ENCODE measurements at regions not wholly inside any gene's neighbourhood (a gene's known extent, or its start where the extent isn't known, plus 50 kb on each side); places are given as distances from the start of the nearest gene placed in this dataset.

DNA sequence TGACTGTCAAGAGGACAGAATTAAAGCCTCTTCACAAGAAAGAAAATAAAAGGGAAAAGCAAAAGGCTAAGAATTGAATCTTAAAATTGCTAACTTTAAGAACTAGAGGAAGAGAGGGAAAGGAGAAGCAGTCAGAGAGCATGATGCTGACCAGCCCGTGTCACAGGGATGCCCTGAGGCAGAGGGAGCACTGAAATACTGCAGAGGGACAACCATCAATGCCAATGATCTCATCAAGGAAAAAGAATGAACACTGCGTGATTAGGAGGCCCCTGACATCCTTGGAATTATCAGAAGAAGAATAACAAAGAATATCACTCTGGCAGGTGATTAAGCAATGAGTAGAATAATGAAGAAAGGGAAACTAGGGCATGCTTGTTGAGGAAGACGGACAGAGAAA is 252.2 kb upstream of the GRIP1 start:
- Histone ChIP-seq H3K4me2 (no peak overlapping the region), H3K27me3 (no peaks in the 10 kb centered on the region), H3K9ac (no peak overlapping the region), H3K27ac (no peak overlapping the region), H3K9me3 (replicated peaks in 1 of 11) (peaks cover 0 to 4% (median 0%) of the 10 kb centered on the region in 11 experiments; a peak in 1 of 22 replicates), H3K4me1 (no peaks in the 10 kb centered on the region), H4K20me1 (no peaks in the 10 kb centered on the region), H3K4me3 (no peak overlapping the region), H3K36me3 (no peaks in the 10 kb centered on the region)
- no peak for TF ChIP-seq Cebpa-rat (IDR thresholded peaks at IDR 0.05)

DNA sequence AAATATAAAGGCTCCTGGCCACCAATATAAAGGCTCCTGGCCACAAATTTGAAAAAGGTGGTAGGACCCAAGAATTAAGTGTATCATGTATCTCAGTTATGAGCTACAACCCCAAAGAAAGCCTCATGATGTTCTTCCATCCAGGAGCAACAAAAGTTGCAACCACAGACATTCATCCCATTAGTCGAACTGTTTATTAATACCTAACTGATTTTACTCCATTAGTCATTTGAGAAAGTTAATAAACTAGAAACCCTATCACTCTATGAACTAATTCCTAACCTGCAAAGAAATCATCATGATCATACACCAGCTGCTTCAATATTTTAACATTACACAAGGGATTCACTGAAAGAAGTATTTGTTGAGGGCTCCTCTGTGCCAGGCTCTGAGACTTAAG is 253.2 kb upstream of the GRIP1 start:
- no peaks in the 10 kb centered on the region for H4K20me1 ChIP-seq
- H3K4me2 ChIP-seq: no peak overlapping the region
- no peaks in the 10 kb centered on the region for H3K27me3 ChIP-seq
- peaks cover 0 to 4% (median 0%) of the 10 kb centered on the region in 11 experiments; a peak in 1 of 22 replicates for H3K9me3 ChIP-seq (replicated peaks in 1 of 11)
- H3K4me1 ChIP-seq: no peaks in the 10 kb centered on the region; a peak in 1 of 20 replicates
- no peak for TF ChIP-seq Cebpa-rat (IDR thresholded peaks at IDR 0.05)
- H3K36me3 ChIP-seq: no peaks in the 10 kb centered on the region
- H3K27ac ChIP-seq: no peak overlapping the region
- no peak overlapping the region for H3K9ac ChIP-seq
- H3K4me3 ChIP-seq: no peak overlapping the region

DNA sequence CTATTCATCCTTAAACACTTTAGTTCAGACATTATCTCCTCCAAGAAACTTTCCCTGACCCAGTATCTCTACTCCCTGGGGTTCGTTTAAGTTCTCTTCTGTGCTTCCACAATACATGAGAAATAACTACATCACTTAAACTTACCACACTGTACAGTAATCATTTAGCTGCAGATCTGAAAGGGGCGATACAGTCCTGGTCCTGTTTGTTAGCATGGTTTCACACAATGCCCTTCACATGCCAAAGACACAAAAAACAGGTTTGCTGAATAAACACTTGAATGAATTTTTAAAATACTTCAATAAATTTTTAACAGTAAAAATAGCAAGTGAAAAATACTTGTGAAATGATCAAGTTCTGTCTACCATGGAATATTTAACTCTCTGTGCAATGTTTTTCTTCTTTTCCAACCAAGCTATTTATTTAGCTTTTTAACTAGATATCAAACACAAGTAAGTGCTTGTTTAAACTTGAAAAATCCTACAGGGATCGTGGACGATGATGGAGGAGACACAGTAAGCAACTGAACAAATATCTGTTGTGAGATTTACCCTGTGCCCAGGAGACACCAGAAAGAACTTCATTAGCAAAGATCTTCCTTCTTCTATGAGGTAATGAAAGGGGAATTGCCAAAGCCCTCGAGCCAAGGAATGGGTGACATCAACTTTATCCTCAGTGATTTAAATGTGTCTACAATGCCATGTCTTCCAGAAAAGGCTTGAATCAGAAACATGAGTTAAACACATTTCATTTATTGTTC is 255.6 kb upstream of the GRIP1 start:
- Histone ChIP-seq H3K4me3 (no peak overlapping the region), H3K9ac (no peak overlapping the region), H3K9me3 (replicated peaks in 1 of 11) (peaks cover 0 to 4% (median 0%) of the 10 kb centered on the region in 11 experiments; a peak in 1 of 22 replicates), H3K4me1 (no peaks in the 10 kb centered on the region; a peak in 1 of 20 replicates), H3K27ac (no peak overlapping the region), H3K4me2 (no peak overlapping the region), H3K27me3 (no peaks in the 10 kb centered on the region), H4K20me1 (no peaks in the 10 kb centered on the region), H3K36me3 (no peaks in the 10 kb centered on the region)
- TF ChIP-seq Cebpa-rat (IDR thresholded peaks at IDR 0.05): no peak

DNA sequence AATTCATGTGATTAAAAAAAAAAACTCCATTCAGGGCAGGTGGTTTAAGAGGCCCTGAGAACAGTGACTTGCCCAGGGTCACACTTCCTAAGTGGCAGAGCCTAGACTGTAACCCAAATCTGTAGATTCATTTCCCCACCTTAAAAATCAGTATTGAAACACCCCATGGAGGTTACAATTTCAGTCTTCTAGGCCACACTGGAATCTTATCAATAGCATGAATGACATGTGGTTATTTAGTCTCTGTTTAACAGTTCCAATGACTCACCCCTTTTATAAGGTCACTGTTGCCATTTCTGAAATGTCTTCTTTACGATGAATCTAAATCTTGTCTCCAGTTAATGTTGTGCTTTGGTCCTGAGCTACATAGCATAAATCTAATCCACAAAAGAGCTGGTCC is 262.3 kb upstream of the GRIP1 start:
- no peak for TF ChIP-seq Cebpa-rat (IDR thresholded peaks at IDR 0.05)
- H3K4me3 ChIP-seq: no peak overlapping the region
- no peak overlapping the region for H3K9ac ChIP-seq
- no peaks in the 10 kb centered on the region for H4K20me1 ChIP-seq
- H3K27ac ChIP-seq: no peak overlapping the region
- H3K9me3 ChIP-seq (replicated peaks in 1 of 11): no peaks in the 10 kb centered on the region
- peaks cover 0 to 9% (median 0%) of the 10 kb centered on the region in 10 experiments; a peak in 4 of 20 replicates for H3K4me1 ChIP-seq
- no peak overlapping the region for H3K4me2 ChIP-seq
- no peaks in the 10 kb centered on the region for H3K36me3 ChIP-seq
- H3K27me3 ChIP-seq: no peaks in the 10 kb centered on the region

DNA sequence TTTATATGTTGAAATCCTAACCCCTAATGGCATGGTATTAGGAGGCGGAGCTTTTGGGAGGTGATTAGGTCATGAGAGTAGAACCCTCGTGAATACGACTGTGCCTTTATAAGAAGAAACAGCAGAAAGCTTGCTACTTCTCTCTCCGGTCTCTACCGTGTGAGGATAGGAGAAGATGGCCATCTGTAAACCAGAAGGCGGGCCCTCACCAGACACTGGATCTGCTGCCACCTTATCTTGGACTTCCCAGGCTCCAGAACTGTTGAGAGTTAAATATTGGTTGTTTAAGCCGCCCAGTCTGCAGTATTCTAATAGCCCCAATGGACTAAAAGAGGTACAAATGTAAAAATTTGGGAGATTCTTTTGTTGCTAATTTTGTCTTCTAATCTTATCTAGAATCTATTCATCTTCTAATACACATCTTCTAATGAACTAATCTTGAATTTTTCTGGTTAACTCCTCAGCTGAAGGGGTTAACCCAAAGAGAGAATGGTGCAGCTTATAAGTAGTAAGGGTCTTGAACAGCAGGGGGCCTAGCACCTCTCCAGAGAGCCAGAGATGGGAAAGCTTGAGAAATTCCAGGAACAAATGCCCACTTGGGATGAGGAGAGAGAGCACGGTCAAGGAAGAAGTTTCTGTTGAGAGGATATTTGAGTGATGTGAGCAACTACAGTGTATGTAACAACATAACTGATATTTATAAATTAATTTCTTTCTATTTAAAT is 264.0 kb upstream of the GRIP1 start:
- Histone ChIP-seq H3K36me3 (no peaks in the 10 kb centered on the region), H3K4me1 (peaks cover 0 to 9% (median 0%) of the 10 kb centered on the region in 10 experiments; a peak in 3 of 20 replicates), H3K4me3 (no peak overlapping the region), H3K9ac (no peak overlapping the region), H3K27ac (no peak overlapping the region), H3K9me3 (replicated peaks in 1 of 11) (no peaks in the 10 kb centered on the region), H3K27me3 (no peaks in the 10 kb centered on the region), H4K20me1 (no peaks in the 10 kb centered on the region), H3K4me2 (no peak overlapping the region)
- TF ChIP-seq Cebpa-rat (IDR thresholded peaks at IDR 0.05): no peak

DNA sequence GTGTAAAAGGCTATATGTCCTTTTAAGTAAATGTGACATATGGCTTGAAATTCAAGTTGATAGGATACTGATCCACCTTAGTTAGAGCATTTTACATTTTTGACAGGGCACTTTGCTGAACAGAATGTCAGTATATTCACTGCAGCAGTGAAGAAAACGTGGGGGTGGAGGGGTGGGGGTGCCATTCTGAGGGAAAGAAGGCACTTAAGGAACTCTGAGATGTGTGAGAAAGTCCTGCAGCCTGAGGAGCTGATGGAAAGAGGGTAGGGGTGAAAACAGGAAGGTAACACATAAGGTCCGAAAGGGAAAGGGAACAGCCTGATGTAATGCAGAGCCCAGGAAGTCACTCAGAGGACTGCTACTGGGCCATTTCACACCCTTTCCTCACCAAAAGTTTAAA is 265.5 kb upstream of the GRIP1 start:
- H3K4me1 ChIP-seq: peaks cover 0 to 9% (median 0%) of the 10 kb centered on the region in 10 experiments; a peak in 3 of 20 replicates
- H3K9ac ChIP-seq: no peak overlapping the region
- no peaks in the 10 kb centered on the region for H3K27me3 ChIP-seq
- H3K27ac ChIP-seq: no peak overlapping the region; a peak in 1 of 22 replicates
- TF ChIP-seq Cebpa-rat (IDR thresholded peaks at IDR 0.05): no peak
- H3K36me3 ChIP-seq: no peaks in the 10 kb centered on the region
- no peaks in the 10 kb centered on the region for H4K20me1 ChIP-seq
- peak overlapping the region in 2 of 11 experiments; percentile 0 to 26; a peak in 1 of 22 replicates for H3K4me2 ChIP-seq
- no peak overlapping the region for H3K4me3 ChIP-seq
- H3K9me3 ChIP-seq (replicated peaks in 1 of 11): no peaks in the 10 kb centered on the region

DNA sequence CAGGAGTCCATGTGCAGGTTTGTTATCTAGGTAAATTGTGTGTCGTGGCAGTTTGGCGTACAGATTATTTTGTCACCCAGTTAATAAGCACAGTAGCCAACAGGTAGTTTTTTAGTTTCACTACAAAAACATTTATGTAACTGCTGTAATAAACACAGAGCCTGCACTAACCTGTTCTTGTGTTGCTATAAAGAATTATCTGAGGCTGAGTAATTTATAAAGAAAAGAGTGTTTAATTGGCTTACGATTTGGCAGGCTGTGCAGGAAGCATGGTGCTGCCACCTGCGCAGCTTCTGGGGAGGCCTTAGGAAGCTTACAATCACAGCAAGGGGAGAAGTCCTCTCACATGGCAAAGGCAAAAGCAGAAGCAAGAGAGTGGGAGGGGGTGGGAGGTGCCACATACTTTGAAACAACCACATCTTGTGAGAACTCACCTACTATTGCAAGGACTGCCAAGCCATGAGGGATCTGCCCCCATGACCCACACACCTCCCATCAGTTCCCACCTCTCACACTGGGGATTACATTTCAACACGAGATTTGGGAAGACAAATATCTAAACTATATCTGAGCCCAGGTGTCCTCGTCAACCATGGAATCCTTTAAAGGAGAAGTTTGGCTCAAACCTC is 266.4 kb upstream of the GRIP1 start:
- no peak overlapping the region for H3K9ac ChIP-seq

DNA sequence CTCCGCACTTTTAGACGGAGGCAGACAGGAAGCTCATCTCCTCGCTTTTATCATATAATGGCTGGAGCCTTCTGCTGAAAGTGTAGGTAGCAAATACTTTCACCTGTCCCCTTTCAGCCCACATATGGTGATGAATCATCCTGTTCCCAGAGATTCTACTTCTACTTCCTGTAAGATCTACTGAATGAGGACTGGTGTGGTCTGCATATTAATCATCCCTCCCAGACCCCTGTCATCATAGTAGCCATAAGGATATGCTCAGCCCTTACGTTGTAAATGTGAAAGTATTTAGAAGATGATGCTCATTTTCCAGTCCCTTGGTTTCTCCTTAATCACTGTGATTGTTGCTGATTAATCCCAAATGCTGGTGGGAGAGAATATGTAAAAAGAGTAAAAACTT is 268.2 kb upstream of the GRIP1 start:
- no peak for TF ChIP-seq Cebpa-rat (IDR thresholded peaks at IDR 0.05)
- H3K4me1 ChIP-seq: peaks cover 0 to 9% (median 0%) of the 10 kb centered on the region in 10 experiments; a peak in 3 of 20 replicates

More for the DNA sequence above, 266.4 kb upstream of the GRIP1 start:
- H3K4me1 ChIP-seq: peaks cover 0 to 9% (median 0%) of the 10 kb centered on the region in 10 experiments; a peak in 3 of 20 replicates
- no peak overlapping the region for H3K4me3 ChIP-seq
- no peaks in the 10 kb centered on the region for H4K20me1 ChIP-seq
- no peak overlapping the region for H3K27ac ChIP-seq
- no peaks in the 10 kb centered on the region for H3K36me3 ChIP-seq
- H3K4me2 ChIP-seq: peak overlapping the region in 2 of 11 experiments; percentile 7 to 8; a peak in 2 of 22 replicates
- no peaks in the 10 kb centered on the region for H3K27me3 ChIP-seq
- no peaks in the 10 kb centered on the region for H3K9me3 ChIP-seq (replicated peaks in 1 of 11)
- no peak for TF ChIP-seq Cebpa-rat (IDR thresholded peaks at IDR 0.05)

DNA sequence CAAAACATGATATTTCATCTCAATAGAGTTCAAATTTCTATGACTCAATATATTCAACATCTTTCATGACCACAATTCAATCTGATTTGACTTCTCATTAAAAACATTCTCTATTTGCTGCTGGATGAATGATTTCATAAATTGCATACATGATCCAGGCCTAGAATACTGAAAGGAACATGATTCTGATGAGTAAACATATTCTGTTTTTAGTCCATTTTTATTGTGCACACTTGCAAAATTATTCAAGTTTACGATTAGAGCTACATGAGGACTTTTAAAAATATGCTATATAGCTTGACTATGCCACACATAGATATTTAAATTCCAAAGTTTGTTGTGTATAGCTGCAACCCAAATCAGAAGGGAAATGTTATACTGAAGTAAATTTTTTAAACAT is 273.8 kb upstream of the GRIP1 start:
- Histone ChIP-seq H3K9ac (no peak overlapping the region), H3K9me3 (replicated peaks in 1 of 11) (no peaks in the 10 kb centered on the region), H3K27ac (no peak overlapping the region), H3K4me1 (no peaks in the 10 kb centered on the region), H3K27me3 (no peaks in the 10 kb centered on the region), H3K36me3 (no peaks in the 10 kb centered on the region), H3K4me3 (no peak overlapping the region), H4K20me1 (0 out of 22 replicates have a peak, but pooled peaks cover 0 to 3% (median 0%) of the 10 kb centered on the region in 11 experiments), H3K4me2 (no peak overlapping the region)
- no peak for TF ChIP-seq Cebpa-rat (IDR thresholded peaks at IDR 0.05)

More for the DNA sequence above, 268.2 kb upstream of the GRIP1 start:
- Histone ChIP-seq H3K9ac (no peak overlapping the region), H3K27me3 (no peaks in the 10 kb centered on the region), H3K9me3 (replicated peaks in 1 of 11) (no peaks in the 10 kb centered on the region), H3K4me3 (no peak overlapping the region), H4K20me1 (0 out of 22 replicates have a peak, but pooled peaks cover 0 to 3% (median 0%) of the 10 kb centered on the region in 11 experiments), H3K36me3 (no peaks in the 10 kb centered on the region), H3K27ac (no peak overlapping the region), H3K4me2 (no peak overlapping the region)
